NCI-H226 (cell line): ENCODE measurements at regions not wholly inside any gene's neighbourhood (a gene's known extent, or its start where the extent isn't known, plus 50 kb on each side); places are given as distances from the start of the nearest gene placed in this dataset.
"Not testable (repeated sequence)": the region's sequence is repeated elsewhere in the genome, so short reads cannot be mapped to it uniquely, and the experiment has no call there.

Experiments
- DNase-seq: peaks from one replicate; pipeline ENCODE4 v3.0.0-alpha.2; 2015

DNA sequence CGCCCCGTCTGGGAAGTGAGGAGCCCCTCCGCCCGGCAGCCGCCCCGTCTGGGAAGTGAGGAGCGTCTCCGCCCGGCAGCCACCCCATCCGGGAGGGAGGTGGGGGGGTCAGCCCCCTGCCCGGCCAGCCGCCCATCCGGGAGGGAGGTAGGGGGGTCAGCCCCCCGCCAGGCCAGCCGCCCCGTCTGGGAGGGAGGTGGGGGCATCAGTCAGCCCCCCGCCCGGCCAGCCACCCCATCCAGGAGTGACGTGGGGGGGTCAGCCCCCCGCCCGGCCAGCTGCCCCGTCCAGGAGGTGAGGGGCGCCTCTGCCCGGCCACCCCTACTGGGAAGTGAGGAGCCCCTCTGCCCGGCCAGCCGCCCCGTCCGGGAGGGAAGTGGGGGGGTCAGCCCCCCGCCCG is 297.5 kb upstream of the DYNLRB2 start:
- not testable (repeated sequence) for DNase-seq

DNA sequence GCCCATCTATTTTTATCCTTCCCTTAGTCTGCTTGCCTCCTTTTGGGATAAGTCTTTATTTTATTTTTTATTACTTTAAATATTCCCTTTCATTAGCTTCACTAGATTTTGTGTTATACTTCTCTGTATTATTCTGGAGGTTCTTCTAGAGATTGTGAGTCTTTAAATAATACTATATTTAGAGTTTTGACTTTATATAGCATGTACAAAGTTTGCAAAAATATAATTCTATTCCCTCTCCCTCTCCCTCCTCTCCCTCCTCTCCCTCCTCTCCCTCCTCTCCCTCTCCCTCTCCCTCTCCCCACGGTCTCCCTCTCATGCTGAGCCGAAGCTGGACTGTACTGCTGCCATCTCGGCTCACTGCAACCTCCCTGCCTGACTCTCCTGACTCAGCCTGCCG is 298.5 kb upstream of the DYNLRB2 start:
- not testable (repeated sequence) for DNase-seq

DNA sequence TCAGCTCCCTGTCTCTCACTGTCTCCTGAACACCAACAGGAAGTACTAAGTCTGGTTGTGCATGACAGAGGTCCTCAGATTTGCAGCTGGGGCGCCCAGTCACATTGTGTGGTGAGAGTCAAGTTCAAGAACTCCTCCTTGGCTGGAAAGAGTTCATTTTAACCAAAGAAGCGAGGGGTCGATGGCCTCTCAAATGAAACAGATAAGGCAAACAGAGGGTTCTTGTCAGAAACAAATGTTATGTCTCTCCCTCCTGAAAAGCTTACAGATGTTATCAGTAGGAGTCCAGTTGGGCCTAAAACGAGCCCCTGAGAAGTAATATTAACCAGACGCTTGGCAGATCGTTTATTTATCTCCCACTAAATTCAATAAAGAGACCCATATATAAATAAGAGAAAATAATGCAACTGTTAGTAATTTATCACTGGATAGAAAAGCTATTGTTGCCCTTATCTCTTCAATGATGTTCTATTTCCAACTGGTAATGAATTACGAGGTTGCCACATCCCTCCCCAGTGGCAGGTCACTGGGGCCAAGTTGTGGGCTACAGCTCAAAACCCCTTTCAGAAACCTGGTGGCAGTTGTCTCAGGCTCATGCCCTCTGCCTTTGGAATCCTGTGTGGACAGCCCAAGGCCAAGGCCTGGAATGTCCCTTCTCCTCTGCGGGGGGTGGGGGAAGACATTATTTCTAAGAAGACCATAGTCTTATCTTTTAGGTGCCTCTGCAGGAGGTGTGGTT is 307.5 kb upstream of the DYNLRB2 start:
- no peak for DNase-seq

- DNase-seq = peak; percentile 64
These were observed 308.9 kb upstream of the DYNLRB2 start for GRCh38 chr16:80231888-80232287.

DNA sequence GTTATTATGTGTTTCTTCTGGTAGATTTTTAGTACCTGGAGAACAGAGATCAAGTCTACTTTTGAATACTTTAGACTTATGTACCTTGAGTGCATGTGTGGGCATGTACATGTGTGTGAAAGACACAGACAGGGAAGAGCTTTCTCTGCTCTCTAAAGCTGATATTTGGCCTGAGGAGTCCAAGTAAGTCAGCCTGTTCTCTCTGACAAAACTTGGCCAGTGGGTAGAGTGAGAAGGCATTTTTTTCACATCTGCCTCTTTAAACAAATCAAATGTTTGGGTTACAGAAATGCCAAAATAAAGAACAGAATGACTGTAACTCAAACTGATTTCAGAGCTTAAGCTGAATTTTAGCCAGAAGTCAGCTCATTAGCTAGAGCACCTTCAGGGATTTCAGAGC is 309.7 kb upstream of the DYNLRB2 start:
- no peak for DNase-seq

DNA sequence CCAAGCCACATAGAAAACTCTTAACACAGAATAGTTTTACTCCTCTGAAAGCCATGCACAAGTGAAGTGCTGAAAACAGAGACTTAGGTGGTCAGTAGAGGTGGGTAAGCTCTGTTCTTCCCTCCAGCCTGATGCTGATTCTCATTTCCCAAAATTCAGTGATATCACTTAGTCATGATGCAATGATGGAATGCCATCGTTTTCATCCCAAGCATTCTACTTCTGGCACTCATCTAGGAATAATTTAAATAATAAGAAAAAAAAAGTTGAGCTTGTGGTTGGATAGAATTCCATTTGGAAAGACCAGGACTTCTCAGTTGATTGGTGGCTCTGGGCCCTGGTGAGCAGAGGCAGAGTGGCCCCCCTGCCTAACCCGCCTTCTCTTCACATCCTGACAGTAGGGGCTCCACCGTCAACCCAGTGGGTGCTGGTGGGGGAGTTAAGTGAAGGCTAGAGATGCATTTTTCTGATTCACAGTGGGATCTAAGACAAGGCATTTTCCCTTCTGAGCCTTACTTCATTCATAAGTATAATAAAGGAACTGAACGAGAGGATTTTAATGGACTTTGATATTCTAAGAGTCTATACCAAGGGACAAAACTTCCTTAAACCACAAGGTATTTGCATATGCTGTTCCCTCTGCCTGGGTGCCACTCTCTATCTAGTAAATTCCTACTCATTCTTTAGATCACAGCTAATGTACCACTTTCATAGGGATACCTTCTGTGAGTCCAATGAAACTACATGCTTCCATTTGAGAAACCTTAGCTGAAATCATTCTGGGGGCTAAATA is 310.3 kb upstream of the DYNLRB2 start:
- DNase-seq = no peak

GRCh38 chr16:80226499-80226898 is 314.3 kb upstream of the DYNLRB2 start:
- DNase-seq = no peak

DNA sequence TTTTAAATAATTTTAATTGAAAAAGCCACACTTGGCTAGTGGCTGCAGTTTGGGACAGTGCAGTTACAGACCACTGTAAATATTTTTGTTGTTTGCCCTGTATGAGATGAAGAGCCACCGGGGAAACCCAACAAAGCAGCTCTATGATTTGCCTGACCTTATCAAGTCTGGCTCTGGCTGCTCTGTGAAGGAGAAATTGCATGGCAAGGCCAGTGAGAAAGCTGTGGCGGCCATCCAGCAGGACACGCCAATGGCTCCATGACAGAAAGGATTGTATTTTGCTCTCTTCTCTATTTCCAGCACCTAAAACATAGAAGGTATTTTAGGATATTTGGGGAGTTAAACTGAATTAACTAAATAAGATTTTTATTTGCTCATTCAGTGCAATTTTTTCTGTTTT is 330.0 kb upstream of the DYNLRB2 start:
- no peak for DNase-seq

DNA sequence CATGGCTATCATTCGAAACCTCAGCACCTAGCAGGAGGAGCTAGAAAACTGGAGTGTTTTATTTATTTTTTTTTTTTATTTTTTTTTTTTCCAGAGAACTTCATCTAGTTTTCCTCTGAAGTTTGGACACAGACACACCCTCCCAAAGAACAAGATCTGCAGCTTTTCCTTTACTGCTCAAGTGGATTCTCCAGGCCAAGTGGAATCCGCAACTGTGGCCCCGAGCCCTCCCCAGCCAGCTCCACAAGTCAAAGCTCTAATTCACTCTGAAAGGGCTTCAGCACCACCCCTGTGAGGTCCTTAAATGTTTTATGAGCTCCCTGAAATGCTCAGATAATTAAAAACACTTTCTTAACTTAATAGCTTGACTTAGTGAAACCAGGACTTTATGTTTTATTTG is 332.1 kb upstream of the DYNLRB2 start:
- DNase-seq = no peak

- no peak for DNase-seq
These were observed 332.8 kb upstream of the DYNLRB2 start for GRCh38 chr16:80208015-80208414.

GRCh38 chr16:80203821-80204220 is 337.0 kb upstream of the DYNLRB2 start:
- DNase-seq = no peak

DNA sequence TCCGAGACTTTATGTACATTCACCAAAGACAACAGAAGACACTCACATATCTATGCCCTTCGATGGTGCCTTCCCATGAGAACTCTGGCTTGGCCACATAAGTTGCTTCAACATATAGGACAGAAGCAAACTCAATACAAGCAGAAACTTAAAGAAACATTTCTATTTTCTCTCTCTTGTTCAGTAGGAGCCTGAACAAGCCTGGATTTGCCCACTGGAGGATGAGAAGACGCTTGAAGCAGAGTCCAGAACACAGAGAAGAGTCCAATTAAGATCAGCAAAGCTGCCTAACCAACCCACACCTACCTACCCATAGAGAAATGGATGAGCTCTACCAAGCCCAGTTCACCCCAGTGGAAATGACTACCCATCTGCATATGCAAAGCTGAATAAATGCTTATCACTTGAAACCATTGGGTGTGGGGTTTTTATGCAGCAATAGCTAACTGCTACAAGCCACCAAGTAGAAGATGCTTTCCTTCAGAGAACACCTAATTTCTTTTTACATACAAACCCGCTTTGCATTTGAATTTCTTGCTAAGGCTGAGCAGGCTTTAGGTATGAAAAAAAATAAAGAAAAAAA is 337.9 kb upstream of the DYNLRB2 start:
- DNase-seq = no peak

GRCh38 chr16:80200079-80200478 is 340.7 kb upstream of the DYNLRB2 start:
- peak; percentile 7 for DNase-seq

GRCh38 chr16:80199614-80200013 is 341.2 kb upstream of the DYNLRB2 start:
- no peak for DNase-seq

GRCh38 chr16:80198311-80199299 is 342.2 kb upstream of the DYNLRB2 start:
- peak; percentile 6 for DNase-seq

GRCh38 chr16:80197741-80198201 is 343.0 kb upstream of the DYNLRB2 start:
- peak; percentile 89 for DNase-seq

- peak; percentile 25 for DNase-seq
These were observed 348.9 kb upstream of the DYNLRB2 start for GRCh38 chr16:80191928-80192327.

GRCh38 chr16:80189476-80190175 is 351.2 kb upstream of the DYNLRB2 start:
- DNase-seq = no peak

- DNase-seq = no peak
These were observed 364.7 kb upstream of the DYNLRB2 start for GRCh38 chr16:80176114-80176513.

- no peak for DNase-seq
These were observed 365.8 kb upstream of the DYNLRB2 start for GRCh38 chr16:80175011-80175410.

DNA sequence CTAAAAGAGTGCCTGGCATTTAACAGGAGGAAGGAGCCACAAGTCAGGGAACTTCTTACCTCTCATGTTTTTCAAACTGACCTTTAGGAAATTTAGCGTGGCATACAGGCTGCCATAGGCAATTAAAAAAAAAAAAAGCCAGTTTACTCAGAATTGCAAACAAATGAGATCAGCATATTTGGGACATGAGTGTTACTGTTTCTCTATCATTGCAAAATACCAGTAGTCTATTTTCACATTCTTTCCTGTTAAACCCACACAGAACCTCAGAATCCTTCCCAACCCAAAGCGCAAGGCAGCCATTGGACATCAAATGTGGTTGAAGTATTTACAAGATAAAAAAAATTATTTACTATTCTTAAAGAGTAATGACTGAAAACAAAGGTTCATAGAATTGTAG is 366.4 kb upstream of the DYNLRB2 start:
- peak; percentile 64 for DNase-seq

GRCh38 chr16:80171746-80172145 is 369.0 kb upstream of the DYNLRB2 start:
- DNase-seq = no peak
